Ovary (tissue), 7 donors: ENCODE measurements at regions not wholly inside any gene's neighbourhood (a gene's known extent, or its start where the extent isn't known, plus 50 kb on each side); places are given as distances from the start of the nearest gene placed in this dataset.

Experiments used
- DNase-seq, 5 donors: peaks; one replicate each; pipeline ENCODE4 v3.0.0-alpha.2; 2019 to 2020
- H3K27ac ChIP-seq, 2 donors: fragments of 200-600 bp; one replicate each; pipeline versions ENCODE4 v1.5.1 to v1.8.0; 2019 to 2022
- H3K27me3 ChIP-seq: fragments of 200-600 bp; one replicate; pipeline ENCODE4 v1.8.0; 2022
- H3K36me3 ChIP-seq: fragments of 200-600 bp; sonication (generic); one replicate; pipeline ENCODE4 v1.5.1; 2019
- H3K4me1 ChIP-seq: one replicate; pipeline ENCODE4 v1.8.1; 2013; ENCODE audit warnings: mild to moderate bottlenecking, moderate library complexity; ENCODE audit not compliant: insufficient read depth
- H3K4me3 ChIP-seq: fragments of 200-600 bp; sonication (generic); one replicate; pipeline ENCODE4 v1.5.1; 2017
- H3K9me3 ChIP-seq, 2 donors: fragments of 200-600 bp in 1 of 2; sonication (generic) in 1 of 2; one replicate each; pipeline versions ENCODE4 v1.5.1 to v1.8.1; 2013 to 2019; ENCODE audit warnings: mild to moderate bottlenecking in 1 of 2, moderate library complexity in 1 of 2
- CTCF ChIP-seq, 3 donors: fragments of 450-650 bp in 2 of 3; fragments of 200-600 bp in 1 of 3; IDR thresholded peaks; one replicate each; pipeline versions ENCODE4 v1.5.1 to v1.8.0; 2016 to 2022; ENCODE audit warnings: antibody characterized with exemption in 3 of 3, mild to moderate bottlenecking in 1 of 3
- EP300 ChIP-seq: sonication (generic); formaldehyde crosslinking; IDR thresholded peaks from one replicate; pipeline ENCODE4 v1.6.1; 2017; ENCODE audit warnings: antibody characterized with exemption
- POLR2A ChIP-seq: fragments of 450-650 bp; IDR thresholded peaks from one replicate; pipeline ENCODE4 v1.6.1; 2017; ENCODE audit warnings: antibody characterized with exemption, mild to moderate bottlenecking, moderate library complexity
- WGBS, 3 donors: extraction: QIAGEN DNeasy Blood & Tissue Kit in 1 of 3; methylation state at CpG; one replicate each; pipeline versions ENCODE4 v1.1.5 to v1.1.7; 2013 to 2017; 5-methylcytosine and 5-hydroxymethylcytosine counted together
- intact Hi-C, 4 donors: fragments of 100-400 bp; cut with DNase I; formaldehyde crosslinking; loops; one replicate each; pipeline versions ENCODE4 v1.11.0 to v1.15.1; 2022 to 2023
- donor health status: DM: no; HTN: no; CAD: no; lungs with moderate emphysema.
- donor health status: DM: no; HTN: no; CAD: no.
- donor health status: Bipolar disorder and iron deficiency.
- donor health status: DM: no; HTN: no; CAD: no.
- donor health status: DM: yes; HTN: yes; CAD: no.

- Histone ChIP-seq H3K4me1 (no peaks in the 10 kb centered on the region), H3K36me3 (no peaks in the 10 kb centered on the region), H3K4me3 (no peak overlapping the region), H3K27me3 (no peaks in the 10 kb centered on the region), H3K27ac (no peak overlapping the region), H3K9me3 (no peaks in the 10 kb centered on the region)
- TF ChIP-seq CTCF (IDR thresholded peaks at IDR 0.05) (no peak), EP300 (no peak), POLR2A (no peak)
- intact Hi-C loops: loop anchor here in 1 of 4 donors (10.0 kb wide), 1 partner anchor 337 kb away; no protein-coding TSS in a partner anchor
- 5 to 16% (median 7%) methylated on average over 14 of the region's 14 CpGs for WGBS, 3 donors
- DNase-seq: no peak
Observed at GRCh38 chr3:43858294-43858701, 167.6 kb downstream of the ABHD5 start.

GRCh38 chr3:43859766-43860165, 169.0 kb downstream of the ABHD5 start:
- H3K4me1 ChIP-seq: no peaks in the 10 kb centered on the region
- no peak overlapping the region for H3K4me3 ChIP-seq
- intact Hi-C loops: loop anchor here in 2 of 4 donors (10.0 kb wide), 2 partner anchors 325 to 335 kb away; no protein-coding TSS in a partner anchor
- 69 to 88% (median 84%) methylated on average over 3 of the region's 3 CpGs for WGBS, 3 donors
- no peak for TF ChIP-seq EP300
- no peak for TF ChIP-seq POLR2A
- TF ChIP-seq CTCF (IDR thresholded peaks at IDR 0.05): no peak
- H3K9me3 ChIP-seq: no peaks in the 10 kb centered on the region
- no peak overlapping the region for H3K27ac ChIP-seq
- no peak for DNase-seq
- no peaks in the 10 kb centered on the region for H3K36me3 ChIP-seq
- no peaks in the 10 kb centered on the region for H3K27me3 ChIP-seq

- WGBS, 3 donors: 95 to 97% (median 97%) methylated on average over 3 of the region's 3 CpGs
- no peaks in the 10 kb centered on the region for H3K9me3 ChIP-seq
- no peak for TF ChIP-seq POLR2A
- no peak for TF ChIP-seq EP300
- TF ChIP-seq CTCF (IDR thresholded peaks at IDR 0.05): no peak
- intact Hi-C loops: loop anchor here in 1 of 4 donors (10.0 kb wide), 1 partner anchor 327 kb away; no protein-coding TSS in a partner anchor
- H3K27ac ChIP-seq: no peak overlapping the region
- H3K36me3 ChIP-seq: no peaks in the 10 kb centered on the region
- no peak for DNase-seq
- H3K4me3 ChIP-seq: no peak overlapping the region
- no peaks in the 10 kb centered on the region for H3K27me3 ChIP-seq
- no peaks in the 10 kb centered on the region for H3K4me1 ChIP-seq
Observed at GRCh38 chr3:43861635-43862034, 170.9 kb downstream of the ABHD5 start.

GRCh38 chr3:43862470-43862869, 171.7 kb downstream of the ABHD5 start:
- intact Hi-C loops: loop anchor here in 1 of 4 donors (10.0 kb wide), 1 partner anchor 328 kb away; no protein-coding TSS in a partner anchor

More at GRCh38 chr3:43862470-43862869, 171.7 kb downstream of the ABHD5 start:
- TF ChIP-seq CTCF (IDR thresholded peaks at IDR 0.05) (no peak), EP300 (no peak), POLR2A (no peak)
- Histone ChIP-seq H3K4me1 (no peaks in the 10 kb centered on the region), H3K27ac (no peak overlapping the region), H3K27me3 (no peaks in the 10 kb centered on the region), H3K9me3 (no peaks in the 10 kb centered on the region), H3K4me3 (no peak overlapping the region), H3K36me3 (no peaks in the 10 kb centered on the region)
- 73 to 85% (median 81%) methylated on average over 4 of the region's 4 CpGs for WGBS, 3 donors
- DNase-seq: no peak
